ENCODE measurements at regions not wholly inside any gene's neighbourhood (a gene's known extent, or its start where the extent isn't known, plus 50 kb on each side); places are given as distances from the start of the nearest gene placed in this dataset.
"Not testable (repeated sequence)": the region's sequence is repeated elsewhere in the genome, so short reads cannot be mapped to it uniquely, and the experiment has no call there.

DNA sequence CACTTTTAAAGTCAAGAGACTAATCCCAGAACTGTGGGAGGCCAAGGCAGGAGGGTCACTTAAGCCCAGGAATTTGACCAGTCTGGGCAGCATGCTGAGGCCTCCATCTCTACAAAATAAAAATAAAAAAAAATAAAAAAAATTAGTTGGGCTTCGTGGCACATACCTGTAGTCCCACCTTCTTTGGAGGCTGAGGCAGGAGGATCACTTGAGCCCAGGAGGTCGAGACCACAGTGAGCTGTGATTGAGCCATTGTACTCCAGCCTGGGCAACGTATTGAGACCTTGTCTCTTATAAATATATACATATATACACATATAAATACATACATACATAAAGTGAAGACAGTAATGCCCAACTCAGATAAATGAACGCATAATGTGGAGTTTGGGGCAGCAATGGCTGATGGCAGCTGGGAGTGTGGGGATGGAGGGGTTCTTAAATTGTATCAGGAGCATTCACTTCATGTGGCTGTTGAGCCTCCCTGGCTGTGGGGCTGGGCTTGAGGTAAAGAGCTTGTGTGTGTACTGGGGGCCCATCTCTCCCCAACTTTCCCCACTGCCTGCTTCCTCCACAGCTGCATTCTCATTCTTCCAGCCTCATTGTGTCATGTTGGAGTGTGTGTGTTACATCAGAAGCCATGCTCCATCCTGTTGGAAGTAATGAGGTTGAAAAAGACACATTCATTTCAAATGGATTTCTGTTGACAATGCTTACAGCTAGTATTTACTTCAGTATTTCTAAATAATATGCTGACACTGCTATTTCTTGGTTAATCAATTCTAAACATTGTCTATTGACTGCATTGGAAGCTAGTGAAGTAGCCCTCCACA, 96.5 kb upstream of the HS6ST1 start:
- DNase-seq (ENCODE audit: low read depth, low spot score) = no peak

DNA sequence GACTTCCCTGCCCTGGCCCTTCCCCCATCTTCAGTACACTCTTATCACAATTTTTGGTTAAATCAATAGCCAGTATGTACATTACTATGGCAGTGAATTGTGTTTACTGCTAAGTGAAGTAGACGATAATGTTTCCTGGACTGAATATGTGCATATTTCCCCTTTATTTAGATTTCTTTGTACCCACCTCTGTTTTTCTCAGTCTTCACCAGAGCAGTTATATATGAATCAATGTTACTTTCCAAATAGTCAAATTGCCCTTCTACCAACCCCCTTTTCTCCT, 97.1 kb upstream of the HS6ST1 start:
- DNase-seq (ENCODE audit: low read depth, low spot score) = no peak

DNA sequence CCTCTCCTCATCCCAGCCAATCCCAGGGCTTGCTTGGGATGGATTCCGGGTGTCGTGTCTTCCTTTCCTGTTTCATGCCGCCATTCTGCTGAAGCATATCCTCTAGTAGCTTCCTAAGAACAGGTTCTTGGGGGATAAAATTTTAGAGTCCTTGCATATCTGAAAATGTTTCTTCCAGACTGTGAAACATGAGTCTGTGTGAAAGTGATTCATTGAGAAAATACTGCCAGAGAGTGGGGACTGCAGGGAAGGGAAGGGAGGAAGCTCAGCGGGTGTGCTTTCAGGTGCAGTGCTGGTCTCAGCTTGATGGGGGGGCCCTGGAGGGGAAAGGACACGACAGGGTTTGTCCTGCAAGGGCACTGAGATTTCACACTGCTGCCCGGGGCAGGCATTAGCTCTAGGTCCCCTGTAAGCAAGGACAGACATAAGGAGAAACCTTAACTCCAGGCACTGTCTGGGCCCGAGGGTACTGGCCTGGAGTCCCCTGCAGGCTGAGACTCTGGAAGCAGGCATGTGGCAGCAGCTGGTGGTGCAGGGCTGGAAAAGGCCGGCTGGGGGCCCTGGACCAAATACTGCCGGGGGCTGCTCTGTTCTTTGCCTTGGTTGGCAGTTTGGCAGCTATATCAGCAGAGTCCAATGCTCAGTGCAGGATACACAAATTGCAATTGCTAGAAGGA, 97.6 kb upstream of the HS6ST1 start:
- DNase-seq (ENCODE audit: low read depth, low spot score) = no peak

DNA sequence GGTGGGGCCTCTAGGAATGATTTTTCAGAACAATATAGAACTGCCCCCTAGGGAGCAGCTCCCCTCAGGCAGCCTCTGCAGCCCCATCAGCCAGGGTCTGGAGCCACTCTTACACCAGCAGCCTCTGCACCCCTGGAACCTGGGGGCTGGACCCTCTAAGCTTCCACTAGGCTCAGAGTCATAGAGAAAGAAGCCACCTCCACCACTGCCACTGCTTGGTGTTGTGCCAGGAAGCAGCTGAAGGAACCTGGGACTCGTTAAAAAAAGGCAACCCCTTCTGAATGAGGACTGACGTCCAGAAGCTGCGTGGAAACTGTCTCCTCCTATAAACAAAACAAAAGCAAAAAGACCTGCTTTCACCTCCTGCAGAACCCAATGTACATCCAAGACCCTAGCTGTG, 98.1 kb upstream of the HS6ST1 start:
- DNase-seq (ENCODE audit: low read depth, low spot score) = no peak

DNA sequence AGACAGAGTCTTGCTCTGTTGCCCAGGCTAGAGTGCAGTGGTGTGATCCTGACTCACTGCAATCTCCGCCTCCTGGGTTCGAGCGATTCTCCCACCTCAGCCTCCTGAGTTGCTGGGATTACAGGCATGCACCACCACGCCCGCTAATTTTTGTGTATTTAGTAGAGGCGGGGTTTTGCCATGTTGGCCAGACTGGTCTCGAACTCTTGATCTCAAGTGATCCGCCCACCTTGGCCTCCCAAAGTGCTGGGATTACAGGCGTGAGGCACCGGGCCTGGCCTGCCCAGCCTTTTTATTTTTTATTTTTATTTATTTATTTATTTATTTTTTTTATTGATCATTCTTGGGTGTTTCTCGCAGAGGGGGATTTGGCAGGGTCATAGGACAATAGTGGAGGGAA, 98.6 kb upstream of the HS6ST1 start:
- not testable (repeated sequence) for DNase-seq (ENCODE audit: low read depth, low spot score)

DNA sequence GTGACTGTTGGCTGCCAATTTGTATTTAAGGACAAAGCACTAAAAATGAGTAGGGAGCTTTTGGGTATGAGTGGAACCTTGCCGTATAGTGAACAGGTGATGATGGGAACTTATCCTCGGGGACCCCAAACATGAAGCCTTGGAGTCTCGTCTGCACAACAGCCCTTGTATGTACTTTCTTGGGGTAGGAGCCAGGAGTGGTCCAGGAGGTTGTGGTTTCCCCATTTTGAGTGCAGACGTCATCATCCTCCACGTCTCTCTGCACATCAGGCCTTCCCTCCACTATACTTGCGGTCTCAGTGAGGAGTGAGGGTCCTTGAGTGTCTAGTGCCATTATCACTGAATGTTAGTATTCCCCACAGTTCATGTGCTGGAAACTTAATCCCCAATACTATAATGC, 101.5 kb upstream of the HS6ST1 start:
- no peak for DNase-seq (ENCODE audit: low read depth, low spot score)

DNA sequence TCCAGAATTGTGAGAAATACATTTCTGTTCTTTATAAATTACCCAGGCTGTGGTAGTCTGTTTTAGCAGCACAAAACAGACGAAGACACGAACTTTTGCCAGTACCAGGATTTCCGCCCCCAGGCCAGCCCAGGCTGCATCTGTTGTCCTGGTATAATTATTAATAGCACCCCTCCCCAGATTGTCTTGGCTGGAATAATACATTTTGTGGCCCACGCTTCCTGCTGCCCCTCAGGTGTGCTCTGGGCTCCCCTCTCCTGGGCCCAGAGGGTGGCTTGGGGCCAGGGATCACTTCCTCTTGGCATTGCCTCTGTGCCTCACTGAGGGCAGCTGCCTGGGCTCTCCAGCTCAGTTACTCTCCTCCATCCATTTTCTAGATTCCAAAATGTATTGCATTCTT, 102.1 kb upstream of the HS6ST1 start:
- no peak for DNase-seq (ENCODE audit: low read depth, low spot score)

DNA sequence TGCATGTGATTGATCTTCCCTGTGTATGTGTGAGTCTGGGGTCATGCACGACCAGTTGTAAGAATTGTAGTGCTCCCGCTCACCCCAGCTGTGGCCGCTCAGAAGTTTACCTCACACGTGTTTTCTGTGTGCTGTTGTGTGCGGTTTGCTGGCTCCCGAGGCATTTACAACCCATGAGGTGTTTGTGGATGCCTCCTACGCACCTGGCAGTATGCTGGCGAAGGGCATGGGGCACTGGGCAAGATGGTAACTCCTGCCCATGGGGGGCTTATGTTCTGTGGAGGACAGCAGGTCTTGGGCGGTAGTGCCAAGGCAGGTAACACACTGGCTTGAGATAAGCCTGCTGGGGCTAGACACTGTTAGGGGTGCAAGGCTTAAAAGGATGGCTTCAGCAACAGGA, 102.6 kb upstream of the HS6ST1 start:
- no peak for DNase-seq (ENCODE audit: low read depth, low spot score)

DNA sequence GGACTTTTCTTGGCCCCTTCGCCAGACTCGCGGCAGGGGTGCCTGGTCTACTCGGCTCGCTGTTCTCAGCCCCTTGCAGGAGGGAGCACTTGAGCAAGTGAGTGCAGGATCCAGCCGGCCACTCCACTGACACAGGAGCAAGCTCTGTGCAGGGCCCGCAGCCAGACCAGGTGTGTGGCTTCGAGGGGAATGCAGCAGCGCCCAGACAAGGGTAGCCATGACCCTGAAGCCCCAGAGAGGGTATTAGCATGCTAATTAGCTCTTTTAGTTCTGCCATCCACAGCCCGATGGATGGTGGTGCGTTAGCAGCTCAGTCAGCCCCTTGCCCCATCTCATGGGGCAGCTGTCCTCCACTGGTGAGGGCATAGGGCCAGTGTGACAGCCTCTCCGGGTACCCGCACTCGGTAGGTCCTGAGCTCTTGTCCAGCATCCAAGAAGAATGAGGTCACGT, 103.2 kb upstream of the HS6ST1 start:
- DNase-seq (ENCODE audit: low read depth, low spot score) = no peak

DNA sequence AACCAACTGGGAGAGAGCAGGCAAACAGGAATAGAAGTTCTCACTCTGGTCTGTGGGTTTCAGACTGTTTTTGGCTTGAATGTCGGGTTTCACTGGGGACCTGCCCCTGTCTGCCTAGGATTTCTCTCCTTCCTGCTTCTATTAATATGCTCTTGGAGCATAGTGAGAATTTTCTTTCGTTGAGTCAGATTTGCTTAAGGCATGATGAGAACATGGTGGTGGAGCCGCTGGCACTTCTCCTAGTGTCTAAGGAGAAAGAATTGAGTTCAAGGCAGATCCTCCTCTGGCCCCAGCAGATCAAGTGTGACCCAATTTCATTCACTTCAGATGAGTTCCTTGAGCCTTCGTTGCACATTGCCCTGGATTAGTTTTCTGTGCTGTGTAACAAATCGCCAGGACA, 103.9 kb upstream of the HS6ST1 start:
- DNase-seq (ENCODE audit: low read depth, low spot score) = peak; percentile 75

DNA sequence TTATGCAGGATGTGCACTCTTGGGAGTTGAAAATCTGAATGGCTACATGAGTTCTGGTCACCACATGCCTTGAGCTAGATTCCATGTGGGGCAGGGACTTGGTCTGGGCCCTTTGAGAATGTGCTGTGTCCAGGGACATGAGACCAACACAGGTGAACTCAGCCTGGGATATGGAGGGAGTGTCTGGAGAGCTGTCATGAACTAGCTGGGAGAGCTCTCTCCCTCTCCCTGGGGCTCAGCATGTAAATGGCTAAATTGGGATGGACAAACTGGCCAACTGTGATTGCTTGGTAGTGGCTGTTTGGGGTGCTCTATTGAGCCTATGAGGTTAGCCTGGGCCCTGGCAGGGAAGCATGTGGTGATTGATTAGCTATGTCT, 105.1 kb upstream of the HS6ST1 start:
- DNase-seq (ENCODE audit: low read depth, low spot score) = no peak

DNA sequence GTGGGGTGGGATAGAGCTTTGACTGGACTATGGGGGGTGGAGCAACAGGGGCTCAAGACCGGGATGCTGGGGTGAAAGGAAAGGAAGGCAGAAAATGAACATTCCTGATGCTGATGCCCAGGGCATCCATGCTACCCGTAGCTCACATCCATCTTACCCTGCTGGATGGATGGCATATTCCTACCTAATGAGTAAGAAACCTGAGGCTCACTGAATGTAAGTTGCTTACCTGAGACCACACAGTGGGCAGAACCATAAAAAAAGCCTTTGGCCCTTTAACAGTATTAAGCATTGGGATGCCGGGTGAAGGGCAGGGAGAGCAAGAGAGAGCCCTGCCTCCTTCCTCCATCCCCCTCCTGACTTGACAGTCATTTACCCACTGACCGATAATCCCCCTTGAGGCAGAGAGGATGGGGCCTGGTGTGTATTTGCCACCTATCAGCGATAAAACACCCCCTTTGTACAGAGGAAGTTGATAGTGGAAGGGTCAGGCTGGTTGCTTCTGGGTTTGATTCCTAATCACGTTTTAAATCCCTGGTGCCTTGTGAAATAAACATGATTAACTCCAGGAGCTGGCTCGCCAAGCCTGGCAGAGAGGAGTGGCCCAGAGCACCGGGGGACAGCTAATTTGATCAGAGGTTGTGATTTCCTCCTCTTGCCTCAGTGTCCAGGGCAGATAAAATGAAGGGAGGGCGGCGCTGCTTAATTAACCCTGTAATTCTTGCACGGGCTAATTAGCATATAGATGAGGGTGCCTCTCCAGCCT, 105.9 kb upstream of the HS6ST1 start:
- DNase-seq (ENCODE audit: low read depth, low spot score) = peak; percentile 32

DNA sequence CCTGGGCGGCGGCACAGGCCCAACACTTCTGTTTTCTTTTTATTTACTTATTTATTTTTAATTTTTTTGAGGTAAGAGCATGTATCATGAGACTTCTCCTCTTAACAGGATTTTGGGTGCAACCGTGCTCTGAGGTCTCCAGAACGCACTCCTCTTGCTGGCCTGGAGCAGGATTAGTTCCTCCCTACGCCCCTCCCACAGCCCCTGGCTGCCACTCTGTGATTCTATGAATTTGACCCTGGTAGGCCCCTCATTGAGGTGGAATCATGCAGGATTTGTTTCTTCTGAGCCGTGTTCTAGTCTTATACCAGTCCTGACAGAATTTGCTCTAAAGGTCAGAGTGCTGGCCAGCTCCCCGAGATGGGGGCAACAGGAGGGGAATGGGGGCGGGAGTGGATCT, 106.5 kb upstream of the HS6ST1 start:
- peak; percentile 29 for DNase-seq (ENCODE audit: low read depth, low spot score)

DNA sequence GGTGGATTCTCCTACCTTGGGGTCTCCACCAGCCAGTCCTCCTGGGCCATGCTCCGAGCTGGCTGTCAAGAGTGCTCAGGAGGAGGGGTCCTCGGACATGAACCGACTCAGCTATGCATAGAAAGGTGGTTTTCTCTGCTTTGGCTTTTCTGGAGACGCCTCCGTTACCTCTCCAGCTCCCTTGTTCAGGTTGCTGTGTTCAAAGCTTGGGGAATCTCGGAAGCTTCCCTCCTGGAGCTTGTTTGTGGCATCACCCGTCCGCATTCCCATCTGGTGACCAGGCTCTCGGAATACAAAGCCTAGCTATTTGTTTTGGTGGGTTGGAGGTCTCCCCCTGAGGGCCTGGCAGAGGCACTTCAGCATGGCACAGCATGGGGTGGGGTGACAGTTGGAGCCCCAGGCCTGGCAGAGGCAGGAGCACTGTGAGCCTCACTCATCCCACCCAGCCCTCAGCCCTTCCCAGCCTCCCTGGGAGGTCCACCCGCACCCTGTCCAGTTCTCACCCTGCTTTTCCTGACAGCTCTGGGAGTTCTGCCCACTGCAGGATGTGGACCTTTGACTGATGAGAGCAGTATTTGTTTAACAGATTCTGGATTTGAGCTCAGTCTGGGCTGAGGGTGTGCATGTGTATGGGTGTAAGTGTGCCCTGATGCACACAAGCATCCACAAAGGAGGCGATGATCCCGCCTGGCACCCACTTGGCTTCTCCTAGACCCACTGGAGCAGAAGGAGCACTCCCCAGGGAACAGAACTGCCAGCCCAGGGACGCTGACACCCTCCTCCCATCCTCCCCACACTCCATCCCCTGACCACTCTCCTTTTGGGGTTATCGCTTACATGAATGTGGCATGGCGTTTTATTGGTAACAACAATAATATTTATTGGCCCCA, 107.3 kb upstream of the HS6ST1 start:
- DNase-seq (ENCODE audit: low read depth, low spot score) = peak; percentile 90

DNA sequence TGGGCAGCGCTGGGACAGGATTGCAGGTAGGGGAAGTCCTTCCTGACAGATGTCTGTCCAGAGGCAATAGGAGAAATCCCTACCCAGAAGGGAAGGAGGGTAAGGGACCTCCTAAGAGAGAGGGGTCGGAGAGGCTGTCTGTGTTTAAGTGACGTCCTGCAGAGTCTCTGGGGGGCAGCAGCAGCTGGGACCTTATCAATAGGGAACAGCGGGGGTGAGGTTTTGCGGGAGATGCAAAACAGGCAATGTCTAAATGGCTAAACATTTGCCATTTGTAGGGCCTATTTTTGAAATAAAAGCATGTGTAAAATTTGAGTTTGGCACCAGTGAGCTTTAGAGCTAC, 108.7 kb upstream of the HS6ST1 start:
- no peak for DNase-seq (ENCODE audit: low read depth, low spot score)

DNA sequence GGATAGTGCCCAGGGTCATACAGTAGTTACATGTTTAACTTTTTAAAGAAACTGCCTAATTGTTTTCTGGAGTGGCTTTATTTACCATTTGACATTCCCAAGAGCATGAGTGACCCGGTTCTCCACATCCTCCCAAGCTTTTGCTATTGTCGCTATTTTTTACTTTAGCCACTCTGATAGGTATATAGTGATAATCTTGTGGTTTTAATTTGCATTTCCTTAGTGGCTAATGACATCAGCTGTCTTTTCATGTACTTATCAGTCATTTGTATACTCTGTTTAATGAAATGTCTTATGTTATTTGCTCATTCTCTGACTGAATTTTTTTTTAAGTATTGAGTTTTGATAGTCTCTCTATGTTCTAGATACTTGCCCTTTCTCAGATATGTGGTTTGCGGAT, 109.7 kb upstream of the HS6ST1 start:
- no peak for DNase-seq (ENCODE audit: low read depth, low spot score)

DNA sequence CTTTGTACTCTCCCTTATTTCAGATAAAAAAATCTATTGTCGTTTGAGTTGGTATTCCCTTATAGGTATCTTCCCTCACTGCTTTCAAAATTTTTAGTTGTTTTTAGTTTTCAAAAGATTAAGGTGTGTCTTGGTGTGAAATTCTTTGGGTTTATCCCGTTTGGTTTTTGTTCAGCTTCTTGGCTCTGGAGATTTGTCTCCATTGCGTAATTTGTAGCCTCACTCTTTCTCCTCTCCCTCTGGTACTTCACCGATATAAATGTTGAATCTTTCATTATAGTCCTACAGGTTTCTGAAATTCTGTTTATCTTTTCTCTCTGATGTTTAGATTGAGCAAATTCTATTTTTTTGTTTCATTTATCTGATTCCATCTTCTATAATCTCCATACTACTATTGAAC, 113.8 kb upstream of the HS6ST1 start:
- no peak for DNase-seq (ENCODE audit: low read depth, low spot score)

DNA sequence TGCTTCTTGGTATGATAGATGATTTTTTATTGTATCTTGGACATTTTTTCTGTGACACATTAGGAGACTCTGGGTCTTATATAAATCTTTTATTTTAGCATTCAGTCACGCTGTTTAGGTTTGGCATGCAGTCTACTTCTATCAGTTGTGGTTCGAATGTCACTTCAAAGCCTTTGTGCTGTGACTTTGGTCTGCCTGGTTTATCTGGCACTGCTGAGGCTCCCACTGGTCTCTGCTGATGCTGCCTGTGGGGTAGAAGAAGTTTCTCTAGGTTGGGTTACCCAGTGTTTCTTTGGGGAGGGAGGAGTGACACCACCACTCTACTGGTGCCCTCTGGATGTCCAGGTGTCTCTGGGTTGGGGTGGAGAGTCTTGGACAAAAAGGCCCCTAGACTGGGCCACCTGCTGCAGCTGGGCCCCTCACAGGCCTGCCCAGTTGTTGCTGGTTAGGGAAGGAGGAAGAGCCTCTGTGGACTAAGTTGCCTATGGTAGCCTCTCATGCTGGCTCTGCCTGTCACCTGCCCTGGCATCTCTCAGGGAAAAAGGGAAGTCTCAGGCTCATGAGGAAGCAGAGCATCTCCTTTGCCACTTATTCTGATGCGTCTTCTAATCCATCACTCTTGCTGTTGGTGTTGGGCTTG, 115.4 kb upstream of the HS6ST1 start:
- DNase-seq (ENCODE audit: low read depth, low spot score) = no peak

DNA sequence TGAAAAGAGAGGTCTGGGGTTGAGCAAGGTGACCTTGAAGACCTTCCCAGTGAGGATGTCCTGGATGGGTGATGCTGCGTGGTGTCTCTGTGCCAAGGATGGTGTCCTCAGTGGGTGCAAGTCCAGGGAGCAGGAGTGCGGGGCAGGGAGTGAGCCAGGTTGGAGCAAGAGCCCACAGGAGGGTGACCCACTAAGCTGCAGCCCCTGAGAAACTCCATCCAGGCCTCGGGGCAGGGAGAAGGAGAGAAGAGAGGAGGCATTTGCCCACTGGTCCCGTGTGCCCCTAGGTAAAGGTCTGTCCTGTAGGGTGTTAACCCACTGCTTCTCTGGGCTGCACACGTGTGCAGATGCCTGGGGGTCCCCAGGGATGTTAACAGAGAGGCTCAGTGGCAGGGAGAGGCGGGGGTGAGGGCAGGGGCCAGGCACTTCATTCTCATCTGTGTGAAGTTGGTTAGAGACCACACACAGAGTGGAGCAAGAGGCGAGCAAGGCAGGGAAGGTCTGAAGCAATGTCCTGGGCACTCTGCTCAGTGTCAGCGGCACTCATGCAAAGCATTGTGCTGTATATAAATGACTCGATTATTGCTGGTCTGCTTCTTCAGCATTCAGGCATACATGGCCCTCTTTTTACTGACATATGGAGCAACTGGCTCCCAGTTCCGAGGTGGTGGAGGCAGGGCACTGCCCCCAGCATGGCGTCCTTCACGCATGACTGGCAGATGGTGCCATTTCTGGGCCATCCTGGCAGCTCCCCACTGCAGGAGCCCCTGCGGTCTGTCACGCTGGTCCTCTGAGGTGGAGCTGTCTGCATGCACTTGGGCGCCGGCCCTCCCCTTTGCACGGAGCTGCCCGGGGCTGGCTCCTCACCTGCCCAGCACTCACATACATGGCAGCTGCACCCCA, 117.2 kb upstream of the HS6ST1 start:
- DNase-seq (ENCODE audit: low read depth, low spot score) = no peak

DNA sequence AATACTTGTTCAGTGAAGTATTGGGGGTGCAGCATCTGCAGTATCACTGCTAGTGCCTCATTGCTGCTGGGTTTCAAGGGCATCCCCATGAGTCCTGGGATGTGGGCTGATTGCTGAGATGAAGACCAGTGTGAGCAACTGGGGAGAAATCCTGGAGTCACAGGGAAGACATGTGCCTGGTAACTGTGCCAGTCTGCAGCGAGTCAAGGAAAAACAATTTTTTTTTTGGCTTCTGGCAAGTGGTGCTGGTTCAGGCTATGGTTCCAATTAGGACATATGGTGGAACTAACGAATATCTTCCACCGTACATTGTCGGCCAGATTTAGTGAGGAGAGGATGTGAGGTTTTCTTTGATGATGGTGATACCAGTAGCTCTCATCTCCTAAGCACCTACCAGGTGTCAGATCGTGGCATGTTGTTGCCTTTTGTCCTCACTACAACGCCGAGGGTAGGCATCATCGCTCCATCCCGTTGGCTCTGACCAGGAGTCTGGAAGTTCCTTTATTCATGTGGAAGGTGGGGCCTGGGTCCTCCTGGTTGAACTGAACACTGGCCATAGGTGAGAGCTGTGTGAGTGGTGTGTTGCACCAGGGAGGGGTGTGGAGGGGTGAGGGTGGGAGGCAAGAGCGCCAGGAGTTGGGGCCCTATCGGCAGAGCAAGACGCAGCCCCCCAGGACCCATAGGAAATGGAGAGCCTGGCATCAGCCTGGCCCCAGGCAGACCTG, 118.0 kb upstream of the HS6ST1 start:
- DNase-seq (ENCODE audit: low read depth, low spot score) = no peak

Data from astrocyte of the hippocampus (primary cell).